WTC11 (cell line): ENCODE measurements at regions not wholly inside any gene's neighbourhood (a gene's known extent, or its start where the extent isn't known, plus 50 kb on each side); places are given as distances from the start of the nearest gene placed in this dataset.

ENCODE experiments used
- ATAC-seq: fragments of 200-7000 bp; cut with Tn5 transposase; 2 replicates; pipeline ENCODE4 v1.10.0; 2021; ENCODE audit warnings: mild to moderate bottlenecking, moderate library complexity
- CTCF ChIA-PET: fragments of 300-600 bp; sonication (Branson Sonifier 250); formaldehyde crosslinking; loops from one replicate; lab custom pipeline; 2021; ENCODE audit warnings: antibody characterized with exemption; lab: Charles Lee
- POLR2A ChIA-PET: fragments of 350-600 bp; sonication (Branson Sonifier 250); formaldehyde crosslinking; loops from one replicate; lab custom pipeline; 2021; ENCODE audit warnings: antibody characterized with exemption; lab: Charles Lee
- DNase-seq: peaks from one replicate; pipeline ENCODE4 v3.0.0; 2021; ENCODE audit warnings: low spot score
- H3K27ac Mint-ChIP-seq: 2 replicates; pipeline ENCODE4 v1.8.0; 2021; ENCODE audit warnings: mixed read lengths
- H3K27me3 Mint-ChIP-seq: 2 replicates; pipeline ENCODE4 v1.8.0; 2021; ENCODE audit warnings: low read depth, mild to moderate bottlenecking, moderate library complexity, mixed read lengths
- H3K36me3 Mint-ChIP-seq: 2 replicates; pipeline ENCODE4 v1.8.0; 2021; ENCODE audit warnings: mixed read lengths
- H3K4me1 Mint-ChIP-seq: 2 replicates; pipeline ENCODE4 v1.8.0; 2022; ENCODE audit warnings: mixed read lengths
- H3K4me3 Mint-ChIP-seq: 2 replicates; pipeline ENCODE4 v1.8.0; 2021; ENCODE audit warnings: mild to moderate bottlenecking, moderate library complexity, mixed read lengths
- H3K9me3 Mint-ChIP-seq: 2 replicates; pipeline ENCODE4 v1.8.0; 2021; ENCODE audit warnings: mixed read lengths
- AFF4 ChIP-seq: sonication (generic); formaldehyde crosslinking; IDR thresholded peaks from 2 replicates; pipeline ENCODE4 v1.8.1; 2023; ENCODE audit warnings: mild to moderate bottlenecking, missing genetic modification reagents, borderline replicate concordance
- ATF1 ChIP-seq: sonication (generic); formaldehyde crosslinking; IDR thresholded peaks from 2 replicates; pipeline ENCODE4 v1.8.1; 2023; ENCODE audit warnings: mild to moderate bottlenecking, moderate library complexity, missing genetic modification reagents
- ATF2 ChIP-seq: sonication (generic); formaldehyde crosslinking; IDR thresholded peaks from 2 replicates; pipeline ENCODE4 v1.8.1; 2022; ENCODE audit warnings: low read depth, missing genetic modification reagents, borderline replicate concordance
- CBFB ChIP-seq: sonication (generic); formaldehyde crosslinking; IDR thresholded peaks from 2 replicates; pipeline ENCODE4 v1.8.1; 2022; ENCODE audit warnings: mild to moderate bottlenecking, low read depth, missing genetic modification reagents
- E2F5 ChIP-seq: sonication (generic); formaldehyde crosslinking; IDR thresholded peaks from 2 replicates; pipeline ENCODE4 v1.8.1; 2022; ENCODE audit warnings: mild to moderate bottlenecking, moderate library complexity, missing genetic modification reagents
- EMX1 ChIP-seq: fragments of 250-450 bp; sonication (Bioruptor Pico); IDR thresholded peaks from 2 replicates; pipeline ENCODE4 v1.8.0; 2021; ENCODE audit warnings: mild to moderate bottlenecking
- FOXJ3 ChIP-seq: sonication (generic); formaldehyde crosslinking; IDR thresholded peaks from 2 replicates; pipeline ENCODE4 v1.9.0; 2021; ENCODE audit warnings: missing genetic modification reagents, mild to moderate bottlenecking, borderline replicate concordance
- GABPB1 ChIP-seq: sonication (generic); formaldehyde crosslinking; IDR thresholded peaks from 2 replicates; pipeline ENCODE4 v1.8.1; 2023; ENCODE audit warnings: mild to moderate bottlenecking, missing genetic modification reagents
- GRHL2 ChIP-seq: fragments of 250-450 bp; sonication (Bioruptor Pico); IDR thresholded peaks from 2 replicates; pipeline ENCODE4 v1.8.0; 2022; ENCODE audit warnings: mild to moderate bottlenecking, moderate library complexity; ENCODE audit not compliant: insufficient replicate concordance, severe bottlenecking
- IRF2 ChIP-seq: sonication (generic); formaldehyde crosslinking; IDR thresholded peaks from 2 replicates; pipeline ENCODE4 v1.8.0; 2022; ENCODE audit warnings: low read depth, missing genetic modification reagents, borderline replicate concordance
- PRDM15 ChIP-seq: sonication (generic); formaldehyde crosslinking; IDR thresholded peaks from 2 replicates; pipeline ENCODE4 v1.8.0; 2022; ENCODE audit warnings: missing genetic modification reagents
- TEAD4 ChIP-seq: sonication (generic); formaldehyde crosslinking; IDR thresholded peaks from 2 replicates; pipeline ENCODE4 v1.8.0; 2022; ENCODE audit warnings: mild to moderate bottlenecking, missing genetic modification reagents
- USF2 ChIP-seq: sonication (generic); formaldehyde crosslinking; IDR thresholded peaks from 2 replicates; pipeline ENCODE4 v1.8.1; 2023; ENCODE audit warnings: mild to moderate bottlenecking, missing genetic modification reagents, moderate library complexity
- ZNF425 ChIP-seq: fragments of 250-450 bp; sonication (Bioruptor Pico); conservative IDR thresholded peaks from 2 replicates; pipeline ENCODE4 v1.9.0; 2021; ENCODE audit warnings: mild to moderate bottlenecking

- no peak overlapping the region for H3K4me3 Mint-ChIP-seq
- ATAC-seq: no peak
- peaks cover 7% of the 10 kb centered on the region for H3K9me3 Mint-ChIP-seq
- no peaks in the 10 kb centered on the region for H3K36me3 Mint-ChIP-seq
- no peaks in the 10 kb centered on the region for H3K27me3 Mint-ChIP-seq
- no peak for TF ChIP-seq FOXJ3
- no peak for TF ChIP-seq USF2 (CRISPR knock-in tag)
- no peak for TF ChIP-seq EMX1 (CRISPR knock-in tag)
- TF ChIP-seq IRF2 (CRISPR knock-in tag): no peak
- TF ChIP-seq GRHL2 (CRISPR knock-in tag): no peak
- TF ChIP-seq AFF4: no peak
- no peak for TF ChIP-seq TEAD4
- TF ChIP-seq ATF2 (CRISPR knock-in tag): no peak
- TF ChIP-seq ATF1 (CRISPR knock-in tag): no peak
- no peak for TF ChIP-seq CBFB (CRISPR knock-in tag)
- TF ChIP-seq ZNF425: no peak
- TF ChIP-seq PRDM15 (CRISPR knock-in tag): no peak
- no peak for TF ChIP-seq GABPB1
- no peak for TF ChIP-seq E2F5
- TF ChIP-seq, all 79 proteins: peak for 0
- ChIA-PET POLR2A (no interaction called here), CTCF (no interaction called here)
- H3K27ac Mint-ChIP-seq: no peak overlapping the region
- peaks cover 4% of the 10 kb centered on the region; the same call in 1 of the 2 replicates for H3K4me1 Mint-ChIP-seq
- DNase-seq: no peak
These were observed 586.2 kb downstream of the CD109 start for GRCh38 chr6:74282143-74282689.
